Superior temporal gyrus (tissue), 1 donor: ENCODE measurements at regions not wholly inside any gene's neighbourhood (a gene's known extent, or its start where the extent isn't known, plus 50 kb on each side); places are given as distances from the start of the nearest gene placed in this dataset.

Experiments used
- DNase-seq: peaks from one replicate; pipeline ENCODE4 v3.0.0-alpha.2; 2016; ENCODE audit errors: extremely low spot score

DNA sequence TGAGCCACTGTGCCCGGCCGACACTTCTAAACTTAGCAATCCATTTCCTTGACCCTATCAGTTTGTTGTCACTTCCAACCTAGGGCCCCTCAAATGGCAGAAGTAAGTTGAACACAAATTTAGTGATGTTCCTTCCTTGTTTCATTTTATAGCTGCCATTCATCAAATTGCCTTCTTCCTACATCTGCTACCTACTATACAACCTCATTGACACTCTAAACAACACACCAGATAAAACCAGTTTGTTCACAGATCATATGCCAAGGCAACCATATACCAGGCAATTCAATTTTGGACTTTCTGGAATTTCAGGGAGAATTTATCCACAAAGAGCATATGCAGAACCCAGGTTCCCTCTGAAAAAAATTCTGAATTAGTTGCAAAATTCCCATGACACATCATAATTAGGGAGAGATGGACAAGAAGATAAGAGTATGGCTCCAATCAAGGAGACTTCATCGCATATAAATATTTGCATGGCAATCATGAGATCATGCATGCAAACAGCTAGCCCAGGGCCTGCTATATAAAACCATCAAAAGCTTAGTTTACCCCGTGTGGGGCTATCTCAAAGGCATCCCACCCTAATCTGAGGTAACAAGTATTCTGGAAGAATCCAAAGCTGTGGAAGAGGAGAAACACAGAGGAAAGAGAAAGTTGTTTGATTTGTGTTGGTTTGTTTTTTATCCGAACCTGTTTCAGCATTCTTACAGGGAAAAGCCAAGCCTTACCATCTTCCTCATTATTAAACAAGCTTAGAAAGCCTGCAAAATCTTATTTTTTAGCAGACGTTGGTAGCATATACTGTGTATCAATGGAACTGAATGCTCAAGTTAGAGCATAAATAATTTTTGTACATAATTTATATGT lies 132.8 kb upstream of the TNFAIP3 start:
- DNase-seq, result no peak

DNA sequence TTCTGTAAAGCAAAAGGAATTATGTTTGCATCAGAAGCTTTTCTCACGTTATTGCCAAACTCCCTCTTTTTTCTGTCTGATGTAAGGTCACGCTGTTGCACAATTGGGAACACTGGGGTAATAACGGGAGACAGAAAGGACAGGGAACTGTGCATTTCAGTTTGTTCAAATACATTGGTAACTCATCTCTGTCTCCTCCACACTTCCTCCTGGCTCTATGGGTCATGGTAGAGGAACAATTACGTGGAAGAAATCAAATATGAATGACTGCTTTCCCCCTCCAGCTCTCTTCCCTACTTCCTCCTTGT lies 132.2 kb upstream of the TNFAIP3 start:
- no peak for DNase-seq

DNA sequence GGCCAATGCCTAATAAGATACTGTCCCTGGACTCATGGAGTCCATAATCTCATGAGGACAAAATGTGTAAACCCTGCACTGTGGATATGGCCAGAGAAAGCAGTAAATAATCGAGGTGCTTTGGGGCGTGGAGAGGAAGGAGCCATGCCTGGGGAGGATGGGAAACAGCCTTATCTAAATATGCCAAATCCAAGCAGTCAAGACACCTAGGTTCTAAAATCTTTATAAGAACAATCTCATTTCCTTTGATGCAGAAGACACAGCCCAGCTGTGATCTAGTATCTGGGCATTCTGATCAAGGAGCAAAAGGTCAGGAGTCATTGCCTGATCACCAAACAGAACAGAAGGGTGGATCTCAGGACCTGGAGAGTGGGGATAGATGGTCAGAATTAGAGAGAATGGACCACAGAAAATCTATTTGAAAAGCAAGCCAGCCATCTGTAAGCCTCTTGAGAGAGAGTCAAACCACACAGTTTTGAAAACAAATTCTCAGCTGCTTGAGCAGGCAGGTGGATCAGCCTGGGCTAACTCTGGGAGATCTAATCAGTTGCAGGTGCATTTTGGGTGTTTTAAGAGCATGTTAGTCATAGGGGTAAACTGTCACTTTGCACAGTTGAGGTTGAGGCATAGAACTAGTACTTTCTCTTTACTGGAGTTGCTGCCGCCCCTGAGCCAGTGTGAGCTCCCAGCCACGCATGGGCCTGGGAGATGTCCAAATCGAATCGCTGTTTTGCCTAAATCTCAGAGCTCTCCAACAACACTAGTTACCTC lies 130.8 kb upstream of the TNFAIP3 start:
- no peak for DNase-seq

GRCh38 chr6:137736911-137737310 lies 130.1 kb upstream of the TNFAIP3 start:
- DNase-seq, result no peak

DNA sequence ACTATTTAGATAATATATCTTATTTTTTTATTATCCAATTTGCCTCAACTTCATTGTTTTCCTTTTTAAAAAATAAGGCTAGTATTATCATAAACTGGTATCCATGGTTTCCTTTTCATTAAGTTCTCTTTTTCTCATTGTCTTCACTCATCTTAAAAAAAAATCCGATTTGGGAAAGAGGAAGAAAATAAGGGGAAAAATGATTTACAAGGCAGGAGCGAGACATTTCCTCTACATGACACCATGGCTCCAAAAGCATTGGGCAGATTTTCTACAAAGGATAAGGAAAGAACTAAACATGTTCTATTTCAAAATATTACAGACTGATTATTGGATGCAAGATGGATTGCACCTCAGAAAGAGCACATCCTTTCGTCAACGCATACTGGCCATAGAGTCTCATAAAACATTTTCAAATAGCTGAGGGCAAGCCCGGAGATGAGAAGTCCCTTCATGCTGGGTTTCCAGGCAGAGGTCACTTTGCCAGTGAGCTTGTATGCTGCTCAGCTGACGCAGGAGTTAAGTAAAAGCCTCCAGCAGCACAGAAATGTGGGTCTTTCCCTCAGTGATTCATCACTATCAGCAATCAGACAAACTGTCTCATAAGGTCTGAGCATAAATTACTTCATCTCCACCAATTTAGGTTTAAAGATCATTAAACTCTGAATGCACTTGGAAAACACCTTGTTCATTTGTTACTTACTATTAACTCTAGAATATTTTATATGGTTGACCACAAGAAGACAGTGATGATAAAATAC lies 129.0 kb upstream of the TNFAIP3 start:
- DNase-seq, result no peak

DNA sequence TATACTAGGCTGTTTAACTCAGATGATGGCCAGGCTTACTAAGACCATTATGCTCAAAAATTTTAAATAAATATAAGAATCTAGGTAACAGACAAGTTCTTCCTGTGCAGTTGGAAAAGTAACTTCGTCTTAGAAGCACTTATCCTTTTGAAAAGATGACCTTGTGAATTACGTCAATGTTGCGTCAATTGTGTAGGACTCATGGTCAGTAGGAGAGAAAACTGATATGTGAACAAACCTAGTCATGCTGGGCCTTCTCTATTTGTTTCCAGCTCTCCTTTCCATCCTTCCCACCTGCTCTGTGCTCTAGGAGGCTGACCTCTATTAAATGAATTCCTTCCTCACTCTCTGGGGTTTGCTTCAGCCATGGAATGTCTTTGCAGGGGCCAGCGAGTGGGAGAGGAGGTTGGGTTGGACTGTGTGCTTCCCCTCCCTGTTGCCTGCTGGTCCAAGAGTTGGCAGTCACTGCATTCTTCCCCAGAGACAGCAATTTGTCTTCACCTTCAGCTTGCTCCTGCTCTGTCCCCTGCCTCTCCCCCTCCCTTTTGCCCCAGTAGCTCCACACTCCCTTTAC lies 128.0 kb upstream of the TNFAIP3 start:
- no peak for DNase-seq

- no peak for DNase-seq
Measured at GRCh38 chr6:137739544-137739943, 127.5 kb upstream of the TNFAIP3 start.

DNA sequence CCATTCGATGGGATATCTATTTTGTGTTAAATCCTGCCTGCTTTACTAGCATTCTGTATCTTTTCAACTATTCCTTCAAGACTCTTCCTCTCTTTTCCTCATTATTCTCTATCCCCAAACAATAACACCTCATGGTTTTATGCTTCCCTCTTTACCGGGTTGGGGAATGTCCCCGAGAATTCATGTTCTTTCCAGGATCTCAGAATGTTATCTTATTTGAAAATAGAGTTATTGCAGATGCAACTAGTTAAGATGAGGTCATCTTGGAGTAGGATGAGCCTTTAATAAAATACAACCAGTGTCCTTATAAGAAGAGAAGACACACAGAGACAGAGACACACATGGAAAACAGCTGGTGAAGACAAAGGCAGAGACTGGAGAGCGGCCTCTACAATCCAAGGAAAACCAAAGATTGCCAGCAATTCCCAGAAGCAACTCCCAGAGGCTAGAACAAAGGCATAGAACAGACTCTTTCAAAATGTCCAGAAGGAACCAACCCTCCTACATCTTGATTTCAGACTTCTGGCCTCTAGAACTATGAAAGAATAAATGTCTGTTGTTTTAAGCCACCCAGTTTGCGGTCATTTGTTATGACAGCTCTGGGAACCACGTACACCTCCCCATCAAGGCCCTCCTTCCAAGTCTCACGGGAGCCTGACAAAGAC lies 126.8 kb upstream of the TNFAIP3 start:
- DNase-seq, result no peak

- DNase-seq, result no peak
Measured at GRCh38 chr6:137740967-137741761, 125.9 kb upstream of the TNFAIP3 start.

DNA sequence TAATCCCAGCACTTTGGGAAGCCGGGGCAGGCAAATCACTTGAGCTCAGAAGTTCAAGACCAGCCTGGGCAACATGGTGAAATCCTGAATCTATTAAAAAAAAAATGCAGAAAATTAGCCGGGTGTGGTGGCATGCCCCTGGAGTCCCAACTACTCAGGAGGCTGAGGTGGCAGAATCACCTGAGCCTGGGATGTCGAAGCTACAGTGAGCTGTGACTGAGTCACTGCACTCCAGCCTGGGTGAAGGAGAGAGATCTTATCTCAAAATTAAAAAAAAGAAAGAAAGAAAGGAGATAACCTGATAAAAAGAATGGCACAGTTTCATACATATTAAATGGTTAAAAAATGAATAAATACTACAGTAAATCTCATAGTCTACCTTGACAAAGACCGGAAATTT lies 123.6 kb upstream of the TNFAIP3 start:
- DNase-seq, result no peak

DNA sequence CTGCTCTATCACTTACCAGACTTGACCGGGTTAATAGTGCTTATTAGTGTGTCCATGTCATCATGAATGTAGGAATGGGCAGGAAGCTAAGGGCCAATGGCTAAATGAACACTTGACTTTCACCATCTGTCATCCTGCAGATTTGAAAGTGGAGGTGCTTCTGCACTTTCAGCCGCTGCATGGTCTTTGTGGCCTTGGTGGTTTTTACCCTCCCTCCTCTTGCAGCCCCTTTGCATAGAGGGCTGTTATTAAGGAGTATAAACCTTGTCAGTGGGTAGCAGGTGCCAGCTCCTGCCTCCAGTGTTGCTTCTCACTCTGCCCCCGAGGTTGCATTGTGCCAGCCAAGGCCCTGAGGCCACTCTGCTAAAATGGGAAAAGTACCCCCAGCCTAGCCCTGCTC lies 122.2 kb upstream of the TNFAIP3 start:
- no peak for DNase-seq

DNA sequence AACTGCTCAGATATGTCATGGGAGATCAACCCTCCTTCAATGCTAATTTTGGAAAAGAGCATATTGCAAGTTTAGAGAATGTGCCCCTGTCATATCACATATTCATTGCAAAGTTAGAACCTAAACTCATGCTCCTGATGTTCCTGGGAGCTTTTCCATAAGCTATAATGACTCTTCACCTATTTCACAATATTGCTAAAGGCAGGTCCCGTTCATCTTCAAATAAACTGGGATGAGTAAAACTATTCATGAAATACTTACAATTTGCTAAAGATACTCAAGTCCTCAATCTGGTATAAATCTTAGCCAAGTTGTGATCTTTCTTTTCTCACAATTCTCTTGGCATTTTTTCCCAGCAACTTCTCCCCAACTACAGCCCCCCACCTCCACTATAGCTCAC lies 121.7 kb upstream of the TNFAIP3 start:
- no peak for DNase-seq

DNA sequence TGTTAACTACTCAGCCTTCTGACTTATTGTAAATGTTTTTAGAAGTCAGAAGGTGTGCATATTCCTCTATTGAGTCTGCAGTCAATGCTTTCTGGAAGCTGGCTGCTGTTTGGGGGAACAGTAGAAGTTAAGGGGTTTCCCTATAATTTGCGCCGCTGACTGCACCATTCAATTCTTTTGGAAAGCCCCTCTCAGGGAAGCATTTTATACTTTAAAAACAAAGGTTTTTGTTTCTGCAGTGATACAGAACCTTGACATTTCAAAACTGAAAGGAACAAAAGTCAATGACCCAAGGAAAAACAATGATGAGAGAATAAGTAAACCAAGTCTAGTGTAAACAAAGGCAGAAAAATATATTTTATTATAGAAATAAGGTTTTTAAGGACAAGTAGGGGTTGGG lies 120.8 kb upstream of the TNFAIP3 start:
- no peak for DNase-seq

GRCh38 chr6:137749696-137750211 lies 117.3 kb upstream of the TNFAIP3 start:
- no peak for DNase-seq

DNA sequence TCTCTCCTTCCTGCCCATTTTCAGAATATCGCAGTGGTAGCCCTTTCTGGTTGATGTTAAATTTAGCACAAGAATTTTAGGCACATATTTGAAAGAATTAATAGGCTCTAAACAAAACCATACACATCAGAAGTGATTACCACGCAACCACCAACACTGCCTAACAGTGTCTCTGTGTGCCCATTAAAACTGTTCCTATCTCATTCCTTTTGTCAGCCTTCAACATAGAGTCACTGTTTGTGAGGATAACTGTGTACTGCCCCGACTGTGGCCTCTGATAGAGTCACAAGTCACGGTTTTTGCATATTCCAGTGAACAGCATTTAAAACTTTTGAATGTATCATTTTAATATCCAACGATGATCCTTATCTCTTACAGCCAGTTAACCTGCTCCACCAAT lies 116.8 kb upstream of the TNFAIP3 start:
- no peak for DNase-seq

- DNase-seq, result no peak
Measured at GRCh38 chr6:137751768-137752560, 115.1 kb upstream of the TNFAIP3 start.

DNA sequence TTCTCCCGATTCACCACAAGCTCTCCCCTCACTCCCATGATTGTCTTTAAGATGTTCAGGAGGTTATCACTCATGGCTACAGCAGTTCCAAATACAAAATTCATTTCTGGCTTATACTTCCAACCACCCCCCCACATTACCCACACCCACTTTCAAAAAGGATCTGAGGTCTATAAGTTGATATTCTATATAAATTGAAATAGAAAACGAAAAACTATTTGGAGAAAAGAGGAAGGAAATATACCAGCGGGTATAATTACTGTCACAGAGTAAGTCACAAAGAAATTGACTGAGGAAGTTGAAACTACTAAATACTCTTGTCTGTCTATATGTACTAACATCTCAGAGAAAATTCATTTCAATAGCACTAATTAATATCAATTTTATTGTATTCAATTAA lies 112.7 kb upstream of the TNFAIP3 start:
- DNase-seq, result no peak

DNA sequence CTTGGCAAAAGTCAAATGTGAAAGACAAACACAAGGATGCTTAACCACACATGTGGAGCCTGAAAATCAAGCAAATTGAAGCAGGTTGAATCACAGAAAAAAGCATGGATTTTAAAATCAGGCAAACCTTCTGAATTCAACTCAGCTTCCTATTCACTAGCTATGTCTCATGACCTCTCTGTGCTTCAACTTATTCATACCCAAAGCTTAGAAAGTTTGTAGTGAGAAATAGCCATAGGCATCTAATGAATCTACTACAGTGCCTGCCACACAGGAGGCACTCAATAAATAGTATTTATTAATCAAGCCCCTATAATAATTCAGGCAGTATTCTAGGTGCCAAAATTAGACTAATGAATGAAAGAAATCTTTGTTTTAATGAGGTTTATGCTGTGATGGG lies 112.2 kb upstream of the TNFAIP3 start:
- no peak for DNase-seq

GRCh38 chr6:137755284-137755683 lies 111.8 kb upstream of the TNFAIP3 start:
- no peak for DNase-seq

DNA sequence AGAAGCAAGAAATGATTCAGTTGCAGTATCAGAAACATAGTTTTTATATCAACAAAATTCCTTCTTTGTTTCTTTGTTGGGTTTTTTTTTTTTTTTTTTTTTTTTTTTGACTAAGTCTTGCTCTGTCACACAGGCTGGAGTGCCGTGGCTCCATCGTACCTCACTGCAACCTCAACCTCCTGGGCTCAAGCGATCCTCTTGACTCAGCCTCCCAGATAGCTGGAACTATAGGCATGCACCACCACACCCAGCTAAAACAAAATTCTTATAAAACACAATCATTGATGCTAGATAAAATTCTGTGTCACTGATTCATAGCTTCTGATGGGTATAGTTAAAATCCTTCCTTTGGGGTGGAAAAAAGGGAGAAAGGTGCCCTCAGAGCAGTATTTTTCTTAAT lies 110.3 kb upstream of the TNFAIP3 start:
- DNase-seq, result no peak
